GM13976 (cell line): ENCODE measurements at regions not wholly inside any gene's neighbourhood (a gene's known extent, or its start where the extent isn't known, plus 50 kb on each side); places are given as distances from the start of the nearest gene placed in this dataset.

Experiments used
- DNase-seq: peaks from one replicate; pipeline ENCODE4 v3.0.0; 2012; ENCODE audit warnings: low spot score
- CTCF ChIP-seq: IDR thresholded peaks from 2 replicates; pipeline ENCODE4 v1.5.1; 2012; ENCODE audit warnings: borderline replicate concordance, mild to moderate bottlenecking; ENCODE audit not compliant: insufficient read depth; ENCODE audit errors: extremely low read depth, missing control alignments, control extremely low read depth
- in situ Hi-C: fragments of 300-500 bp; cut with MboI; formaldehyde crosslinking; loops from one replicate; pipeline ENCODE4 v1.12.0; 2022; ENCODE audit warnings: low sequenced_read_pairs, mixed read lengths, inconsistent platforms; ENCODE audit not compliant: unreplicated experiment

- in situ Hi-C loops: no loop called here
- TF ChIP-seq CTCF: no peak
- no peak for DNase-seq
Measured at GRCh38 chr13:44103429-44104196, 223.9 kb downstream of the LACC1 start.

GRCh38 chr13:44104197-44104490, 224.4 kb downstream of the LACC1 start:
- TF ChIP-seq CTCF: no peak
- in situ Hi-C loops: no loop called here
- DNase-seq: no peak

GRCh38 chr13:44104969-44105368, 225.3 kb downstream of the LACC1 start:
- no peak for TF ChIP-seq CTCF
- in situ Hi-C loops: no loop called here
- no peak for DNase-seq

- no peak for TF ChIP-seq CTCF
- DNase-seq: no peak
Measured at GRCh38 chr13:44106266-44107152, 226.8 kb downstream of the LACC1 start.

GRCh38 chr13:44107357-44108121, 227.8 kb downstream of the LACC1 start:
- no peak for TF ChIP-seq CTCF
- in situ Hi-C loops: no loop called here

More at GRCh38 chr13:44106266-44107152, 226.8 kb downstream of the LACC1 start:
- in situ Hi-C loops: no loop called here

GRCh38 chr13:44108331-44108858, 228.7 kb downstream of the LACC1 start:
- in situ Hi-C loops: no loop called here
- DNase-seq: no peak
- TF ChIP-seq CTCF: no peak

More at GRCh38 chr13:44107357-44108121, 227.8 kb downstream of the LACC1 start:
- DNase-seq: no peak
